GM19397 (cell line): ENCODE measurements at regions not wholly inside any gene's neighbourhood (a gene's known extent, or its start where the extent isn't known, plus 50 kb on each side); places are given as distances from the start of the nearest gene placed in this dataset.
"Not testable (repeated sequence)": the region's sequence is repeated elsewhere in the genome, so short reads cannot be mapped to it uniquely, and the experiment has no call there.

ENCODE experiments used
- ATAC-seq: cut with Tn5 transposase; IDR thresholded peaks from one replicate; pipeline ENCODE4 v1.9.1; 2021; ENCODE audit warnings: mild to moderate bottlenecking, moderate library complexity; ENCODE audit not compliant: unreplicated experiment

DNA sequence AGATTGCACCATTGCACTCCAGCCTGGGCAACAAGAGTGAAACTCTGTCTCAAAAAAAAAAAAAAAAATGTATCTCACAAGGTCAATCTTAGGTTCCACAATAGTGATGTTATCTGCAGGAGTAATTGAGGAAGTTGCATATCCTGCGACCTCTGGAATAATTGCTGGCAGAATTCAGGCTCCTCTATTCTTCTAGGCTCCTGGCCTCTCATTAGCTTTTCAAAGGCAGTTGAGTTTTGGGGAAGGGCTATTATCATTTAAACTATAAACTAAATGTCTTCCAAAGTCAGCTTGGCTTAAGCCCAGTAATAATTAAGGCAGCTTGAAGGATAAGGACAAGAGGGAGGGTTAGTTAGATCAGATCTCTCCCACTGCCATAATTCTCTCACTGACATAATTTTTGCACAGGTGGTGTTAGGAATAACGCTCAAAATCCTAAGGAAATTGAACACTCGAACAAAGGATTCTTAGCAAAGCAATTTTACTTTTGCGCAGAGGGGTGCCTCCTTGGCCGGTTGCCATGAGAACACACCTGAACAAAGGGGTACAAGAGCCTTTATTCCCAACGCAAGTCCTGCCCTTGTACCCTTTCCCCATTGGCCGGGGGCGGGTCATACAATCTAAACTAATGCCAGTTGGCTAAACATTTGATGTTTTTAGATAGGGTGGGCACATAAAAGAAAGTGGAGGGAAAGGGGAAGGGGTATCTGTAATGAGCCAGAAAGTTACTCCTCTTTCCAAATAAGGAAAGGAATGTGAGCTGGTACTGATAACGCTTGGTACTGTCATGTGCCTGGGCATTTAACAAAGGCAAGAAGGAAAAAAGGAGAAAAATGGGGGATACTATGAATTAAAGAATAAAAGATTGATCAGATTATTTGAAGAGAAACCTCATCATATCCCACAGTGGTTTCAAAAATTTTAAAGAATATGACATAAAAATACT, 106.4 kb upstream of the CCNG1 start:
- no peak for ATAC-seq

- not testable (repeated sequence) for ATAC-seq
These were observed 101.3 kb upstream of the CCNG1 start for GRCh38 chr5:163336074-163336473.

DNA sequence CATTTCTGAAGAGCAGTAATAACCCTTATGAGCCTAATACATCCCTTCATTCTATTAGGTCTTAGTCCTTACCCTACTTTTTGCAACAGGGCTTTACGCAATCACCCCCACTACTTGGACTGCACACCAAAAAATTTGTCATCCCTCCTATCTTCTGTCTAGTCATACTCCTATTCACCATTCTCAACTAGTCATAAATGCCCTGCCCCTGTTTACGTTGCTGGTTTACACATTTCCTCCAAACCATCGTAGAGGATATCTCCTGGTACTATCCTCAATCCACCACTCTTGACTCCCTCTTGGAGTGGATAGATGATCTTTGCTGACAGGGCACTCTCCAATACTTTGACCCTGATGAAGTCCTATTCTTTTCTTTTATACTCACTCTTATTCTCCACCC, 98.2 kb upstream of the CCNG1 start:
- no peak for ATAC-seq

GRCh38 chr5:163340378-163340777, 97.0 kb upstream of the CCNG1 start:
- ATAC-seq: not testable (repeated sequence)

DNA sequence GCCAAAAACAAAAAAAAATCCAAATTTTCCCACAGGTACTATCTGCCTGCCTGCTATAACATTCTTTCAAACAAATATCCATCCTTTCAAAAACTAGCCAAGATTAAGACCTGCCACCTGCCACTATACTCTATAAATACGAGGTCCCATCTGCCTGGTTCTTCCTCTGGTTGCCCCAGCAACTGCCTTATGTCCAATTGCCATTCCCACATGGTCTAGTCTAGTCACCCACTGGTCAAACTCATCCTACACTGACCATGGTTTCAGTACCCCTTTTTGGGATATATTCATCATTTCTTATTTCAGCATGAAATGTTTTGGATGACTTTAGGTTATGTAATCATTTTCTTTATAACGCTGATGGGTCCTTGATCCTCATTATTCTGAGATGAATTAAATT, 95.1 kb upstream of the CCNG1 start:
- ATAC-seq: no peak

DNA sequence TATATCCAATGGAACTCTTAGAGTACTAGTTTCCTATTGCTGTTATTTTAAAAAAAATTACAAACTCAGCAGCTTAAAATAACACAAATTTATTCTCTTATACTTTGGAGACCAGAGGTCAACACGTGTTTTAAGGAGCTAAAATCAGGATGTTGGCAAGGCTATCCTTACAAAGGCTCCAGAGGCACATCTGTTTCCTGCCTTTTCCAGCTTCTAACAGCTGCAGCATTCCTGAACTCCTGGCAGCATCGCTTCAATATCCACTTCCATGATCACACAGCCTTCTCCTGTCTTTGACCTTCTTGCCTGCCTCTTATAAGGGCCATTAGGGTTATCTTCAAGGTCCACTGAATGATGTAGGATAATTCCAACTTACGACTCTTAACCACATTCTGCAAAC, 92.2 kb upstream of the CCNG1 start:
- no peak for ATAC-seq

- ATAC-seq: peak; percentile 68
These were observed 89.7 kb upstream of the CCNG1 start for GRCh38 chr5:163347671-163348070.

- ATAC-seq: no peak
These were observed 87.3 kb upstream of the CCNG1 start for GRCh38 chr5:163350083-163350482.

DNA sequence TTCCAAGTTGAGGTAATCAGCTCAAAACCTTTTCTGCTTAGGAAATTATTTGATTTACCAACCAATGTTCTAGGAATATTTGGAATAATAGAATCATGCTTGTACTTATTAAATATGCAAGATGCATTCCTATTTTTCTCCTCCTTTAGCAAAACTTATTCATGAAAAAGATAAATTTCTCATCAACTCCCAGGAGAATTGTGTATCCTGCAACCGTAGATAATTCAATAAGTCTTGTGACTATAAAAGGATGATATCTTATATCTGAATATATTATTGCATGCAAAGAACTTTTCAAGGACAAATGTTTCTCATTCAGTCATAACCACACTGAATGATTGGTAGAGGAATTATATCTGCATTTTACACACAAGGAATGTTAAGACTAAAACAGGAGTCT, 84.9 kb upstream of the CCNG1 start:
- no peak for ATAC-seq

GRCh38 chr5:163355811-163356210, 81.6 kb upstream of the CCNG1 start:
- ATAC-seq: not testable (repeated sequence)

GRCh38 chr5:163357636-163358035, 79.8 kb upstream of the CCNG1 start:
- no peak for ATAC-seq

DNA sequence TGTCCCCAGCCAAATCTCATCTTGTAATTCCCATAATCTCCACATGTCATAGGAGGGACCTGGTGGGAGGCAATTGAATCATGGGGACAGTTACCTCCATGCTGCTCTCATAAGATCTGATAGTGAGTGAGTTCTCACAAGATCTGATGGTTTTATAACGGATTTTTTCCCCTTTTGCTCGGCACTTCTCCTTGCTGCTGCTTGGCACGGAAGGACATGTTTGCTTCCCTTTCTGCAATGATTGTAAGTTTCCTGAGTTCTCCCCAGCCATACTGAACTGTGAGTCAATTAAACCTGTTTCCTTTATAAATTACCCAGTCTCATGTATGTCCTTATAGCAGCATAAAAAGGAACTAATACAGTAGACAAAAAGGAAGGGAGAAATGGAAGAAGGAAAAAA, 76.7 kb upstream of the CCNG1 start:
- no peak for ATAC-seq

DNA sequence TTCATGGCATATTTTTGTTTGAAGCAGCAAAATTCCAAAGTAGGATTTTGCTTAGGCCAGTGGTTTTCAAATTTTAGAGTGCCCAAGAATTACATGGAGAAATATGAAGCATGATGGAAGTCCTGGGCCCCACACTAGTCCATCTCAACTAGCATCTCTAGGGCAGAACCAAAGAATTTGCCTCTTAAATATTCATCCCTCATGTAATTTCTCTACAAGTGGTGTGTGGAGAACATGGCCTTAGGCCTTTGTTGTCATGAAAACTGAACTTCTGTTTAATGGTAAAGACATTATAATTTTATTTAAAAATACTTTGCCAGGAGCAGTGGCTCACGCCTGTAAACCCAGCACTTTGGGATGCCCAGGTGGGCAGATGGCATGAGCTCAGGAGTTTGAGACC, 75.9 kb upstream of the CCNG1 start:
- ATAC-seq: no peak

- ATAC-seq: no peak
These were observed 74.5 kb upstream of the CCNG1 start for GRCh38 chr5:163362840-163363371.

DNA sequence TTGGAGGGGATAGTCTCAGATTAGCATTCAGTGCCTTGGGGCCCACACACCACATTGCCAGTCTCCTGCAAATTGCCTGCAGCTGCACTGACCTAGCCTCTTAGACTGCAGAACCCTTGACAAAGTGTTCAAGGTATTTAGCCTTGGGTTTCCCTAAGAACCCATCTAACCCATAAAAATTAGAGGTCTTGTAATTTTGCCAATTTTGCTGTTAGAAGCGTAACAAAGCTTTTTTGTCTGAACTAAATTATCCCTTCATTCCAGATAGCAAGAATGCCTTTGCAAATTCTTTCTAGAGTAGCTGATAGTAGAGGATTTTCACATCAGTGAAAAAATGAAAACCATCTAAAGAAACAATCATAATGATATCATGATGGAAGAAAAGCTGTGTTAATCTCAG, 74.0 kb upstream of the CCNG1 start:
- ATAC-seq: no peak

GRCh38 chr5:163366757-163367156, 70.6 kb upstream of the CCNG1 start:
- ATAC-seq: no peak

GRCh38 chr5:163369776-163370385, 67.5 kb upstream of the CCNG1 start:
- ATAC-seq: no peak

- no peak for ATAC-seq
These were observed 63.8 kb upstream of the CCNG1 start for GRCh38 chr5:163373436-163374084.

DNA sequence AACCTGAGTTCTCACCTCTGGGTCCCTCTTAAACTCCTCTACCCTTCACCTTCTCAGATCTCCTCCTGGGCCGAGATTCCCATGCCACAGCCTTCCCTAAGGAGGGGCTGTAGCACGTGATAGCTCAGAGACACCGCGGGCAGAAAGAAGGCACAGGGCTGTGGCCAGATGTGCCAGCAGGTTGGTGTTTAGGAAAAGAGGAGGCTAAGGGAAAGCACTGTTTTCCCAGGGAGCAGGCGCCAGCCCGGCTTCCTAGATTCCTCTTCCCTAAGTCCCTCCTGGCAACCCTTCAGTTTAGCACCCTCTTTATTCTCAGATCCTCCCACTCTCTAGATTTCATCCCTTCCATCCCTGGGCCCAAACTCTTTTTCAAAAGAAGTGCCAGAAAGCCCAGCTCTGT, 59.4 kb upstream of the CCNG1 start:
- no peak for ATAC-seq

DNA sequence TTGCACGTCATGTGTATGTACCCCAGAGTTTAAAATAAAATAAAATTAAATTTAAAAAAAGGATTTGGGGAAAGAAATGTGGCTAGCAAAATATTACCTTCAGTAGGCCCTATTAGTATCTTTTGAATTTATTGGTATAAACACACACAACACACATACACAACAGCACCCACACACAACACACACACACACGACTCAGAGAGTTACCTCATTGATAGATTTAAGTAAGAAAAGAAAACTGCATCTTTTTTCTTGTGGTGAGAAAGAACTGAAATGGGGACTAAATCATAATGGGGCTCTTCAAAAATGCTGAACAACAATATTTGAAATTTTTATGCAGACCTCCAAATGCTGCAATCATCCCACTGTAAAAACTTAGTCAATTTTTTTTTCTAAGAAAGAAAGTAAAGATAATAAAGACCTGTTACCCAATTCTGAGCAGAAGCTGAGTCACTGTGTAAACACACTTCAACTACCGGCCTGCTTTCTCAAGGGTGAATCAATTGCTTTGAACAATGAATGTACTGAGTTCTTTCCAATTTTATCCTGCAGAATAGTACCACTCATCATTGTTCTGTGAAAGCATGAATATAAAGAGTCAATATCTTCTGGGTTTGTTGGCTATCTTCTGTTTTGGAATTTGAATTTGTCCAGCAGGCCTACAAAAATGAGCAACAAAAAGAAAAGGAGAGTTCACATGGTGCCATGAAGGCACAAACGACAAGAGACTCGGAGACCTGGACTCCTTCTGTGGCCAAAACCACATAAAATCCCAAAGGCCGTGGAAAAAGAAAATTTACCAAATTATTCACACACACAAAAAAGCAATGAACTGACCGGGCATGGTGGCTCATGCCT, 57.9 kb upstream of the CCNG1 start:
- ATAC-seq: no peak

DNA sequence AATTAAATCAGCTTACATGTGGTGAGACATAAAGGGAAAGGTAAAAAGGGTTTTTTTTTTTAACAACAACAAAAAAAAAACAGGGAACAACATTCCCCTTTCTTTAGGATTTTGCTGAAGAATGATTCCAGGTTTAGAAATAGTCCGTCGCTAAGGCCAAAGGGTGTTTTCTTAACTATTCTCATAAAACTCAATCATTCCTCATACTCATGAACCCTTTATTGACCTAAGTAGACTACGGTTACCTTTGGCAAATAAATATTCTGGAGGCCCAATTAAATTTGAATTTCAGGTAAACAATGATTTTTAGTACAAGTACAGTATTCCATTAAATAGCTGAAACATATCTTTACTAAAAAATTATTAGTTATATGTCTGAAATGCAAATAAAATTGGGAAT, 55.6 kb upstream of the CCNG1 start:
- ATAC-seq: no peak
